Endothelial cell of umbilical vein (primary cell): ENCODE measurements at regions not wholly inside any gene's neighbourhood (a gene's known extent, or its start where the extent isn't known, plus 50 kb on each side); places are given as distances from the start of the nearest gene placed in this dataset.

ENCODE experiments used
- BruUV-seq: library from RNA; stranded (reverse); fragments of 400-500 nt; replicated peaks from 2 replicates; lab custom pipeline; 2021; lab: Mats Ljungman, UMichigan
- CTCF ChIA-PET: fragments of 300-600, 350-600 bp; sonication (Branson Sonifier 250); formaldehyde crosslinking; loops from one replicate; lab custom pipeline; 2021; ENCODE audit warnings: antibody characterized with exemption, inconsistent platforms; lab: Charles Lee
- POLR2A ChIA-PET: fragments of 300-600, 350-600 bp; sonication (Branson Sonifier 250); formaldehyde crosslinking; loops from one replicate; lab custom pipeline; 2021; ENCODE audit warnings: antibody characterized with exemption, inconsistent platforms; lab: Charles Lee
- DNase-seq: peaks from one replicate; pipeline ENCODE4 v3.0.0-alpha.2; 2011; ENCODE audit warnings: low read depth, low spot score
- FAIRE-seq: peaks from 2 replicates; lab custom pipeline; 2011; peaks lifted over from hg19 to GRCh38; lab: Jason Lieb, UNC
- H2AFZ ChIP-seq: 2 replicates; pipeline ENCODE4 v1.6.0; 2012; ENCODE audit warnings: low read depth, low read length, control low read depth, inconsistent platforms
- H3K27ac ChIP-seq: 2 replicates; pipeline ENCODE4 v1.5.1; 2011; ENCODE audit warnings: low read depth, mild to moderate bottlenecking, control low read depth, low read length, moderate library complexity; ENCODE audit not compliant: insufficient read depth
- H3K27me3 ChIP-seq, 2 experiments: 2 replicates each; pipeline versions ENCODE4 v1.6.0 to v1.6.1; 2011; ENCODE audit warnings: low read length in 2 of 2, mixed read lengths in 1 of 2; ENCODE audit not compliant: control insufficient read depth in 2 of 2, insufficient read depth in 2 of 2
- H3K36me3 ChIP-seq, 2 experiments: 2 replicates in 1 of 2; 3 replicates in 1 of 2; pipeline ENCODE4 v1.5.1; 2011; ENCODE audit warnings: low read length in 2 of 2, mild to moderate bottlenecking in 1 of 2, moderate library complexity in 1 of 2; ENCODE audit not compliant: control insufficient read depth in 2 of 2, insufficient read depth in 2 of 2; ENCODE audit errors: extremely low read depth in 1 of 2
- H3K4me1 ChIP-seq: 3 replicates; pipeline ENCODE4 v1.5.1; 2011; ENCODE audit warnings: mild to moderate bottlenecking, low read length; ENCODE audit not compliant: control insufficient read depth, insufficient read depth; ENCODE audit errors: extremely low read depth
- H3K4me2 ChIP-seq: 2 replicates; pipeline ENCODE4 v1.6.1; 2011; ENCODE audit warnings: low read length, control low read depth, mixed read lengths; ENCODE audit not compliant: insufficient read depth
- H3K4me3 ChIP-seq, 3 experiments: fragments of 200-600 bp in 1 of 3; sonication (generic), shearing (Covaris generic) in 1 of 3; replicated peaks in 1 of 3; 2 replicates each; pipeline ENCODE4 v1.5.1; 2011 to 2016; ENCODE audit warnings: control low read depth in 3 of 3, low read length in 3 of 3, mild to moderate bottlenecking in 2 of 3, inconsistent platforms in 1 of 3, low read depth in 1 of 3, moderate library complexity in 1 of 3; ENCODE audit not compliant: insufficient read depth in 1 of 3
- H3K79me2 ChIP-seq: 2 replicates; pipeline ENCODE4 v1.6.0; 2012; ENCODE audit warnings: low read length, inconsistent platforms; ENCODE audit not compliant: control insufficient read depth, insufficient read depth
- H3K9ac ChIP-seq: replicated peaks from 2 replicates; pipeline ENCODE3; 2011; ENCODE audit warnings: low read length, control low read depth; ENCODE audit not compliant: insufficient read depth; ENCODE audit errors: extremely low read depth
- H3K9me1 ChIP-seq: replicated peaks from 3 replicates; pipeline ENCODE4 v1.6.0; 2011; ENCODE audit warnings: mild to moderate bottlenecking, low read length; ENCODE audit not compliant: control insufficient read depth, insufficient read depth; ENCODE audit errors: extremely low read depth
- H3K9me3 ChIP-seq: replicated peaks from 2 replicates; pipeline ENCODE4 v1.5.1; 2012; ENCODE audit warnings: low read length, inconsistent platforms; ENCODE audit not compliant: control insufficient read depth, insufficient read depth
- H4K20me1 ChIP-seq: replicated peaks from 2 replicates; pipeline ENCODE3; 2011; ENCODE audit warnings: mild to moderate bottlenecking, low read length; ENCODE audit not compliant: control insufficient read depth, insufficient read depth; ENCODE audit errors: extremely low read depth
- EZH2 ChIP-seq: IDR thresholded peaks from 2 replicates; pipeline ENCODE4 v1.6.1; 2012; ENCODE audit warnings: borderline replicate concordance, low read depth, mild to moderate bottlenecking, moderate library complexity, low read length, inconsistent platforms; ENCODE audit not compliant: severe bottlenecking
- FOS ChIP-seq: IDR thresholded peaks from 2 replicates; pipeline ENCODE4 v1.6.1; 2011; ENCODE audit warnings: mild to moderate bottlenecking, low read length, moderate library complexity, borderline replicate concordance; ENCODE audit not compliant: insufficient read depth
- GATA2 ChIP-seq: IDR thresholded peaks from 2 replicates; pipeline ENCODE4 v1.7.0; 2011; ENCODE audit warnings: low read depth, mild to moderate bottlenecking, moderate library complexity, mixed read lengths, low read length; ENCODE audit not compliant: insufficient read length, insufficient read depth
- JUN ChIP-seq: IDR thresholded peaks from 2 replicates; pipeline ENCODE4 v1.6.1; 2011; ENCODE audit warnings: borderline replicate concordance, low read depth; ENCODE audit not compliant: insufficient read length, insufficient read depth
- MYC ChIP-seq: IDR thresholded peaks from one replicate; pipeline ENCODE4 v1.6.1; 2011; ENCODE audit warnings: mild to moderate bottlenecking, low read depth, low read length
- POLR2A ChIP-seq: IDR thresholded peaks from 2 replicates; pipeline ENCODE4 v1.6.1; 2012; ENCODE audit warnings: low read depth, mild to moderate bottlenecking, control low read depth, low read length
- POLR2AphosphoS5 ChIP-seq: IDR thresholded peaks from 2 replicates; pipeline ENCODE4 v1.6.1; 2012; ENCODE audit warnings: low read depth, mild to moderate bottlenecking, control low read depth, low read length, moderate library complexity; ENCODE audit not compliant: insufficient read depth
- dilution Hi-C: fragments of 300-500 bp; cut with MboI; formaldehyde crosslinking; loops from one replicate; pipeline ENCODE4 v1.15.0; 2019; ENCODE audit warnings: low sequenced_read_pairs; ENCODE audit not compliant: extremely low pct_ligation_motif_present
- intact Hi-C: fragments of 100-400 bp; cut with micrococcal nuclease; formaldehyde crosslinking; loops from one replicate; pipeline ENCODE4 v1.10.0; 2022
- TF ChIP-seq, protein P1 (sequence below), 2 donors: IDR thresholded peaks; 1 replicate in 1 of 2; 2 replicates in 1 of 2; pipeline ENCODE4 v1.5.1; 2011; ENCODE audit warnings: low read length in 2 of 2, mild to moderate bottlenecking in 2 of 2, moderate library complexity in 2 of 2, control low read depth in 1 of 2, inconsistent platforms in 1 of 2, low read depth in 1 of 2; ENCODE audit not compliant: insufficient read depth in 1 of 2; ENCODE audit errors: extremely low read depth in 1 of 2
- TF ChIP-seq, protein P2 (sequence below): IDR thresholded peaks from 2 replicates; pipeline ENCODE4 v1.6.1; 2011; ENCODE audit not compliant: insufficient read depth, insufficient read length

GRCh38 chr2:177053038-177053437 lies 159.6 kb upstream of the HNRNPA3 start:
- H3K4me1 ChIP-seq: no peaks in the 10 kb centered on the region
- intact Hi-C loops: no loop called here
- no peaks in the 10 kb centered on the region for H3K9me3 ChIP-seq
- H3K27me3 ChIP-seq: peaks cover 3 to 4% of the 10 kb centered on the region in 2 experiments
- H3K4me2 ChIP-seq: no peak overlapping the region
- no peaks in the 10 kb centered on the region for H4K20me1 ChIP-seq
- POLR2A ChIA-PET: no interaction called here
- FAIRE-seq: no peak
- no peak for DNase-seq
- H3K36me3 ChIP-seq: no peaks in the 10 kb centered on the region
- BruUV-seq: no TSS peak
- dilution Hi-C loops: no loop called here
- CTCF ChIA-PET: no interaction called here
- H2AFZ ChIP-seq: no peak overlapping the region
- no peaks in the 10 kb centered on the region for H3K79me2 ChIP-seq
- H3K9ac ChIP-seq: no peak overlapping the region
- TF ChIP-seq, protein P1, sequence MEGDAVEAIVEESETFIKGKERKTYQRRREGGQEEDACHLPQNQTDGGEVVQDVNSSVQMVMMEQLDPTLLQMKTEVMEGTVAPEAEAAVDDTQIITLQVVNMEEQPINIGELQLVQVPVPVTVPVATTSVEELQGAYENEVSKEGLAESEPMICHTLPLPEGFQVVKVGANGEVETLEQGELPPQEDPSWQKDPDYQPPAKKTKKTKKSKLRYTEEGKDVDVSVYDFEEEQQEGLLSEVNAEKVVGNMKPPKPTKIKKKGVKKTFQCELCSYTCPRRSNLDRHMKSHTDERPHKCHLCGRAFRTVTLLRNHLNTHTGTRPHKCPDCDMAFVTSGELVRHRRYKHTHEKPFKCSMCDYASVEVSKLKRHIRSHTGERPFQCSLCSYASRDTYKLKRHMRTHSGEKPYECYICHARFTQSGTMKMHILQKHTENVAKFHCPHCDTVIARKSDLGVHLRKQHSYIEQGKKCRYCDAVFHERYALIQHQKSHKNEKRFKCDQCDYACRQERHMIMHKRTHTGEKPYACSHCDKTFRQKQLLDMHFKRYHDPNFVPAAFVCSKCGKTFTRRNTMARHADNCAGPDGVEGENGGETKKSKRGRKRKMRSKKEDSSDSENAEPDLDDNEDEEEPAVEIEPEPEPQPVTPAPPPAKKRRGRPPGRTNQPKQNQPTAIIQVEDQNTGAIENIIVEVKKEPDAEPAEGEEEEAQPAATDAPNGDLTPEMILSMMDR (IDR thresholded peaks at IDR 0.05; ENCODE audit: extremely low read depth in 1 of 2, insufficient read depth in 1 of 2, low read depth in 1 of 2, low read length in 2 of 2): no peak
- TF ChIP-seq MYC (no peak), POLR2A (no peak), POLR2AphosphoS5 (no peak)
- H3K27ac ChIP-seq: no peak overlapping the region
- H3K9me1 ChIP-seq: no peaks in the 10 kb centered on the region
- H3K4me3 ChIP-seq: no peak overlapping the region

DNA sequence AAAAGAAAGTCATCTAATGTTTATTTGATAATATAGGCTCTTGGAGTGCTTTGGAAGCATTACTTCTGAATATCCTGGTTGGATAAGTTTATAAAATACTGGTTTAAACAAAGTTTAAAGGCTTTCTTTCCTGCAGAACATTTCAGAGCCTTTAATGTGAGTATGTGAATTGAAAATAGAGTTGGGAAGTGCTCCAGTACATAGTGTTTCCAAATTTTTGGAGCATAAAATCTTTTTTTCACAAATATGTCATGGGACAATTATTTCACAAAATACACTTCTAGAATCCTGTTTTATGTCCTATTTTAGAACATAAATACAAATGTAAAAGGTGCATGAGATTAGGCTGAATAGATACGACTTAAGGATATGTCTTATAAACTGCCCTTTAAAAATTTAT lies 158.9 kb upstream of the HNRNPA3 start:
- Histone ChIP-seq H2AFZ (no peak overlapping the region), H3K9me3 (no peaks in the 10 kb centered on the region), H3K9me1 (no peaks in the 10 kb centered on the region), H3K79me2 (no peaks in the 10 kb centered on the region), H3K27me3 (peaks cover 3 to 4% of the 10 kb centered on the region in 2 experiments), H3K4me3 (no peak overlapping the region), H3K4me2 (no peak overlapping the region), H3K4me1 (no peaks in the 10 kb centered on the region), H3K27ac (no peak overlapping the region), H3K36me3 (no peaks in the 10 kb centered on the region), H4K20me1 (no peaks in the 10 kb centered on the region), H3K9ac (no peak overlapping the region)
- BruUV-seq: no TSS peak
- no peak for FAIRE-seq
- ChIA-PET CTCF (interaction anchor here (1.0 kb wide), 1 partner anchor 235 kb away, joined by 3 read pairs; no protein-coding TSS in a partner anchor), POLR2A (no interaction called here)
- DNase-seq: no peak
- intact Hi-C loops (no loop called here), dilution Hi-C loops (no loop called here)
- TF ChIP-seq GATA2 (no peak), POLR2A (no peak), JUN (no peak), POLR2AphosphoS5 (no peak), EZH2 (no peak), FOS (no peak), MYC (no peak)
- TF ChIP-seq, protein P1 (IDR thresholded peaks at IDR 0.05; ENCODE audit: extremely low read depth in 1 of 2, insufficient read depth in 1 of 2, low read depth in 1 of 2, low read length in 2 of 2): no peak
- TF ChIP-seq, protein P2, sequence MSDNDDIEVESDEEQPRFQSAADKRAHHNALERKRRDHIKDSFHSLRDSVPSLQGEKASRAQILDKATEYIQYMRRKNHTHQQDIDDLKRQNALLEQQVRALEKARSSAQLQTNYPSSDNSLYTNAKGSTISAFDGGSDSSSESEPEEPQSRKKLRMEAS: no peak
